ENCODE measurements at regions not wholly inside any gene's neighbourhood (a gene's known extent, or its start where the extent isn't known, plus 50 kb on each side); places are given as distances from the start of the nearest gene placed in this dataset.
A peak's percentile ranks its signal among the peaks of the same experiment; 100 is the strongest.
"Not testable (repeated sequence)": the region's sequence is repeated elsewhere in the genome, so short reads cannot be mapped to it uniquely, and the experiment has no call there.

DNA sequence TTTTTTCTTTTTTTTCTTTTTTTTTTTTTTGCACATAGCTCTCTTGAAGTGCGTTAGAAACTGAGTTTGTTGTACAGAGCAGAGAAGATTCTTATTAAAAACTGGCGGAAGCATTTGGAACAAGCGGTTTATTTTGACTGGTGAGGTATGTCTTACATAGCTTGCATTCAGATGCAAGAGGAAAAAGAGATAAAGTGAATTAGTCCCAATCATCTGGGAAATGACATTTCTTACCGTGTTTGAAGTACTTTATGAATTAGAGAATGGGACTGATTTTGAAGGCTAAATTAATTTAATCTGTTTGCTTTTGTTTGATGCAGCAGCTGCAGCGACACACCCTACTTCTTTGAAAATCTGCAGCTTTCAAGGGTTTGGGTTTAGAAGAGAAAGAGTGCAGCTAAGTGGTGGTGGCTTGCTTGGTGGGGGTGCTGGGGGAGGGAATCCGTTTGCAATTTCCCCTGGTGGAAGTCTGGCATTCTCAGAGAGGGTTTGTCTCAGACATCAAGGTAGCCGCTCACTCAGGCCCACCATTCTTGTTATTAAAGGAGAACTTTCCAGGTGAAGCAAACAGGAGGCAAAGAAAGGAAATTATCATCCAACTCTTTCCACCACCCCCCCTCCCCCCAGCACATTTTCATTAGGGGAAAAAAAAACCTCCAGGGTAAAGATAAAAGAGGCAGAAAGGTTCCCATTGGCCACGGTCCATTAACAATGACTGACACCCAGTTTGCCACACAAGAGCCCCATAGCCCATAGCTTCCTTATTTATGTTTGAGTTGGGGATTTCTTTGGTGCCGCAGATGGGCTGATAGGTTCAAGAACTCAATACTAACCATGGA lies 231.7 kb downstream of the SKIDA1 start:
- no peak for DNase-seq (ENCODE audit: low read depth in 2 of 2)

DNA sequence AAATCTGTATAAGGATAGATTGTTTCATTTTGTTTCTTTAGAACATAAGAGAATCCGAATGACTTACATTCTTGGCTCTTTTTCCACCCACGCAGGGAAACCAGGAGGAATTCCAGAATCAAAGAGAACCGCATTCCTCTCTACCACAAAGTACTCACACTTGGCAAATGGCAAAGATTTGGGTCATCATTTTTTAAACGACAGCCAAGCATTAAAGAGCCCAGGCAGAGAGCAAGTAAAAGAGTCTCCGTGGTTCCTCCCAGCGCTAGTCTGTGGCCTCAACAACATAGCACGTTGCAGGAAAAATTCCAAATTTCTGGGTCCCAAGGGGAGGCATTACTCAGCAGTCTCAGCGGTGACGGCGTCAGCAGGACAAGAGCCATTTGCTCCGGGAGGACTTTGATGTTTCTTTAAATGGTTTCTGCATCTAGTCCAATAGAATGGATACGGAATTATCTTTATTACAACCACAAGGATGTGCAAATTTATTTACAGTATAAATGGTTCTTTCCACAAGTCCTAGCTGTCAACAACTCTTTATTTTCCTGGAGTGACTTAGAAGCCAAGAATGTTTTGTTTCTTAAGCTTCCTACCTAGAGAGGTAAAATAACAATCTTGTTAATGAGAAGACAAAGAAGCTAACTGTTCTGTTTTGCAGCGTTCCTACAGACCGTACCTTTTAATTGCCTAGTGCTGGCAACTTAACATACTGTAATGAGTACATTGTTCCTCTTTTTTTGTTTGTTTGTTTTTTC lies 232.5 kb downstream of the SKIDA1 start:
- no peak for DNase-seq (ENCODE audit: low read depth in 2 of 2)

DNA sequence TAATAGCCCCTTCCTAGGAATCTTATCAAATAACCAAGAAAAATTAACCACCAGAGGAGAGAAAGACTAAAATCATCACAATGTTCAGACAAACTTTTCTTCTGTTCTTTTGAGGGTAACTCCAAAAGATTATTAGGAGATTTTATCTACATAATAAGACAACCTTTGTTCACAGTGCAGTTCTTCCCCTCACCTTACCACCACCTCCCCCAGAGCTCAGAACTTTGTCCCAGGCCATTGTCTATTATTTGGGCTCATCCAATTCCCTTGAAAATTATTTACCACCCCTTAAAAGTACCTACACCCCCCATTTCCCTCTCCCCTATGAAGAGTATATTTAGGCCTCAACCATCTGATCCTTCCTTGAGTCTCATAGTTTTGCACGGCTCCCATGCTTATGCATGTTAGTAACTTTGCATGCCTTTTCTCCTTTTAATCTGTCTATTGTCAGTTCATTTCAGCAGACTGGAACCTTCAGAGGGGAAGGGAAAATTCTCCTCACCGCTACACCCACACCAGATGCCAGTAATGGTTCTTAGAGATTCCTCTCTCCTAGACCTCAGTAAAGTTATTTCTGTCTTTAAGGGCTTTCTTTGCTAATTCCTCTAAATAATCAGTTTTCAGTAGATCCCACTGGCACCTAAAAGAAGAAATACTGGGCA lies 234.9 kb downstream of the SKIDA1 start:
- no peak for DNase-seq (ENCODE audit: low read depth in 2 of 2)

DNA sequence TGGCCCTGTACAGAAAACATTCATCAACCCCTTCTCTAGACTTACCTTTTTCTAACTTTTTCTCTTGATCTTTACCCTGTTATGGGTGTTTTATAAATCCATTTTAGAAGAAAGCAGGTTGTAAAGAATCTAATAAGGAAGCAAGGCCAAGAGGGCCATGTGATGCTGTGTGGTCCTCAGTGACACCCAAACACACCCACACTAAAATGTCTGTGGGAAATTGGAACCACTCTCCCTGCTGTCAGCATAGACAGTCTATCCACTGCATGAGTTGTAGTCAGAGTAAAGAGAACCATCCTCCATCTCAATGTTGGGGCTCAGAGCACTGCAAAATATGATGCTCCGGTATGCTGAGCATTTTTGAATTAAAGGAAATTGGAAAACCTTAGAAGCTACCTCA lies 235.5 kb downstream of the SKIDA1 start:
- no peak for DNase-seq (ENCODE audit: low read depth in 2 of 2)

DNA sequence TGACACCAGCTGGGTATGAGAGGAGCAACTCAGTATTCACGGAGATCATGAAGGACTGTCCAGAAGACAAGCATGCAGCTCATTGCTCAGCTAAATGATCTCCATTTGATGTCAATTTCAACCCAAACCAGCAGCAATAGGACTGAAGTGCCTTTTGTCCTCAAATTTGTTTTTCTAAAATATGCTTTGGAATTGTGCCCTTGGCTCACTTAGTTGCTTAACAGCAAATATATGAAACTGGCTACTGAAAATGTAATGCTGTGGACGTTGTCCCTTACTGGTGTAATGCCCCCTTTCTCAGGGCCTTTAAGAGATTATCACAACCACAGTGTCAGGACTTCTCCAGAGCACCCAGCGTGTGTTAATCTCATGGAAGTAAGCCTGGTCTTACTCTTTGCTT lies 236.2 kb downstream of the SKIDA1 start:
- no peak for DNase-seq (ENCODE audit: low read depth in 2 of 2)

- DNase-seq (ENCODE audit: low read depth in 2 of 2): no peak
These were observed 239.6 kb downstream of the SKIDA1 start for GRCh38 chr10:21285742-21286331.

DNA sequence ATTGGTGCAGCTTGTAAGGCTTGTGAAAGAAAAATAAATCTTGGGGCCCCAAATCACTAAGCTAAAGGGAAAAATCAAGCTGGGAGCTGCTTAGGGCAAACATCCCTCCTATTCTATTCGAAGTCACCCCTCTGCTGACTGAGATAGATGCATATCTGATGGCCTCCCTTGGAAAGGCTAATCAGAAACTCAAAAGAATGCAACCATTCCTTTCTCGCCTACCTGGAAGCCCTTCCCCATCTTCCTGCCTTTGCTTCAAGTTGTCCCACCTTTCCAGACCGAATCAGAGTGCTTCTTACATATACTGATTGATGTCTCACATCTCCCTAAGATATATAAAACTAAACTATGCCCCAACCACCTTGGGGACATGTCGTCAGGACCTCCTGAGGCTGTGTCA lies 240.3 kb downstream of the SKIDA1 start:
- no peak for DNase-seq (ENCODE audit: low read depth in 2 of 2)

- DNase-seq (ENCODE audit: low read depth in 2 of 2): no peak
These were observed 241.2 kb downstream of the SKIDA1 start for GRCh38 chr10:21284301-21284700.

DNA sequence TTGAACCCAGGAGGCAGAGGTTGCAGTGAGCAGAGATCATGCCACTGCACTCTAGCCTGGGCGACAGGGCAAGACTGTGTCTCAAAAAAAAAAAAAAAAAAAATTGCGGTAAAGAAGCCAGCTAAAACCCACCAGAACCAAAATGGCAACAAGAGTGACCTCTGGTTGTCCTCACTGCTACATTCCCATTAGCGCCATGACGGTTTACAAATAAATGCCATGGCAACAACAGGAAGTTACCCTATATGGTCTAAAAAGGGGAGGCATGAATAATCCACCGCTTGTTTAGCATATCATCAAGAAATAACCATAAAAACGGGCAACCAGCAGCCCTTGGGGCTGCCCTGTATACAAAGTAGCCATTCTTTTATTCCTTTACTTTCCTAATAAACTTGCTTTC lies 242.4 kb downstream of the SKIDA1 start:
- DNase-seq (ENCODE audit: low read depth in 2 of 2): not testable (repeated sequence)

DNA sequence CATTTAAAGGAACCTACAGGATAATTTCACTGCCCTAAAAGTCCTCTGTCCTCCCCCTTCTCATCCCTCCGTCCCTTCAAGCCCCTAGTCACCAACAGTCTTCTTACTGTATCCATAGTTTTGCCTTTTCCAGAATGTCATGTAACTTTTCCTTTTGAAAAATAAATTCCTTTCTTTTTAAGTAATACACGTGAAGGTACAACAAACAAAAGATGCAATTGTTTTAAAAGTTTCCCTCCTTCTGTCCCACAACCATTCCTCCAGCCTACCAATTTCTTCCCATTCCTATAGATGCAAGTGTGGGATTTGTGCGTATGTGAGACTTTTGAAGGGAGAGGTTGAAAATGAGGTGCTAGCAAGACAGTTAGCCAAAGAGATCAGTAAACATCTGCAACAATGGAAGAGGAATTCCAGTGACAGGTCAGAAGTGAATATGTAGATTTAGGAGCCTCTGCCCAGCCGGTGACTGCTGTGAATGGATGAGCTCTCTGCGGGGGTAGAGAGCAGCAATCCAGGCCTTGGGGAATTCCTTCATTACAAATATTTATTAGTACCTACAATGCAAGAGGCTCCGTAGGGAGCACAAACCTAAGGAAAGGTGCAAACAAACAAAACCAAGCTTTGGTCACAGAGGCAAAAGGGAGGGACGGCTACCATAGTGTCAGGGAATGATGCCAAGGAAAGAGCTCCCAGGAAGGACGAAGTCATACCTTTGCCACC lies 243.6 kb downstream of the SKIDA1 start:
- DNase-seq (ENCODE audit: low read depth in 2 of 2): no peak

DNA sequence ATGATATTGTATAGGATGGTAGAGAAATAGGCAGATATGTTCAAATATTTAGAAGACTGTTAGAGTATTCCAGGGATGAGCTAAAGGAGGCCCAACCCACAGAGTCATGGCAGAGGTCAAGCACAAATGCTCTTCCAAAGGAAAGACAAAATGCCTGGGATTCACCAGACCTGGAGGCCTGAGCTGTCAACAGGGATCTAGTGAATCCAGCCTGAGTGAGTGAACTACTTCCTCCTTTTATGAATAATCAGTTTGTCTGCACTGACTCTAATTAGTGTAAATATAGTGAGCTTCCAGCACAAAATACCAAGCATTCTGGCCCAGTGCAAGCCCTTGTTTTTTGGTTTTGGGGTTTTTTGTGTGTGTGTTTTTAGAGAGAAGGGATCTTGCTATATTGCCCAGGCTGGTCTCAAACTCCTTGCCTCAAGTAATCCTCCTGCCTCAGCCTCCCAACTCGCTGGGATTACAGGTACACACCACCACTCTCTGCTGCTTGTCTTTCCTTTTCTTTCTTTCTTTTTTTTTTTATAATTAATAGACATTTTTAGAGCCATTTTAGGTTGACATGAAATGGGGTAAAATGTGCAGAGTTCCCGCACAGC lies 244.4 kb downstream of the SKIDA1 start:
- no peak for DNase-seq (ENCODE audit: low read depth in 2 of 2)

DNA sequence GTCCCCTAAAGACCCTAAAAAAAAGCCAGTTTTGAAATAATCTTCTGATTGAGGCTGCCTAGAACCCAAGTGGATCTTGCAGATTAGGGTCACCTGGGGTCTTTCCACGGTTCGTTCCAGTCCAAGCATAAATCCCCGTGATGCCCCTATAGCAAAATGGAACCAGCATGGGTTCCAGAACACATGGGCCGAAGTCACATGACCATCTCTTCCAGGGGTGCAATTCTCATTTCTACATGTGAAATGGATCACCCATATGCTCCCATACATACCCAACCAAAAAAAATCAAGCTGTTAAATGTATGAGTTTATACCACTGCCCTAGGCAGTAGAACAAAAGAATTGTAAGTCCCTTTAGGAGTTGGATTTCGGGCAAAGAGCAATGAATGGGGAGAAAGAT lies 245.4 kb downstream of the SKIDA1 start:
- no peak for DNase-seq (ENCODE audit: low read depth in 2 of 2)

DNA sequence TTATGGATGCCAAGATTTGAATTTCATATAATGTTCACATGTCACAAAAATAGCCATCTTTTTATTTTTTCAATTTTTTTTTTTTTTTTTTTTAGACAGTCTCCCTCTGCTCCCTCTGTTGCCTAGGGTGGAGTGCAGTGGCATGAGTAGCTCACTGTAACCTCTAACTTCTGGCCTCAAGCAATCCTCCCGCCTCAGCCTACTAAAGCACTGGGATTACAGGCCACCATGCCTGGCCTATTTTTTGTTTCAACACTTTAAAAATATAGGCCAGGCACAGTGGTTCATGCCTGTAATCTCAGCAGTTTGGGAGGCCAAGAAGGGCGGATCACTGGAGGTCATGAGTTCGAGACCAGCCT lies 246.3 kb downstream of the SKIDA1 start:
- no peak for DNase-seq (ENCODE audit: low read depth in 2 of 2)

DNA sequence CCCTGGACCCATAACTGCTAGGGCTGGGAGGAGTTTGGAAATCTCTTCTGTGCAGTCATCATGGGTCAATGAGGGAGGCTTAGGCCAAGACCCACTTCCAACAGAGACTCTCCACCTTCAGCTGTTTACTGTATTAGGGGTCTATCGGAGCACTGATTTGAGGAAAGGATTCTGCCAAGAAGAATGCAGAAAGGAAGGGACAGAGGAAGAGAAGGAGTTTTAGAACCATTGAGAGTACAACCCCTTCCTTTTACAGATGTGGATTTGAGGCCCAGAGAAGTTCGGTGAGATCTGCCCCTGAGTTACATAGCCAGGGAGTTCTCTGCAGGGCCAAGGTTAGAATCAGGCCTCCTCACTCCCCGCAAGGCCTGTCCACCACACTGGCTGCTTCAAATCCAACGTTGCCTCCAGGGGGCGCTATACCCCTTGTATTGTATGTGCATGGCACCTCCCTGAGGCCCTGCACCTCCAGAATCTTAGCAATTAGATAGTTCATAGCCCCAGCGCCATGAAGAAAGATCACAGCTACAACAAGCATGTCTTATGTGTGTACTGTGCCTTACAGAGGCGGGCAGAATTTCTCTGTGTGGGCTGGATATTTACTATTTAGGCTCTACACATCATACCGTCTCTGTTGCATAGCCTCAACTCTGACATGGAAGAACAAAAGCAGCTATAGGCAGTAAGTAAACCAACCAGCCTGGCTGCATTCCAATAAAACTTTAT lies 246.8 kb downstream of the SKIDA1 start:
- DNase-seq (ENCODE audit: low read depth in 2 of 2): peak; percentile 68

DNA sequence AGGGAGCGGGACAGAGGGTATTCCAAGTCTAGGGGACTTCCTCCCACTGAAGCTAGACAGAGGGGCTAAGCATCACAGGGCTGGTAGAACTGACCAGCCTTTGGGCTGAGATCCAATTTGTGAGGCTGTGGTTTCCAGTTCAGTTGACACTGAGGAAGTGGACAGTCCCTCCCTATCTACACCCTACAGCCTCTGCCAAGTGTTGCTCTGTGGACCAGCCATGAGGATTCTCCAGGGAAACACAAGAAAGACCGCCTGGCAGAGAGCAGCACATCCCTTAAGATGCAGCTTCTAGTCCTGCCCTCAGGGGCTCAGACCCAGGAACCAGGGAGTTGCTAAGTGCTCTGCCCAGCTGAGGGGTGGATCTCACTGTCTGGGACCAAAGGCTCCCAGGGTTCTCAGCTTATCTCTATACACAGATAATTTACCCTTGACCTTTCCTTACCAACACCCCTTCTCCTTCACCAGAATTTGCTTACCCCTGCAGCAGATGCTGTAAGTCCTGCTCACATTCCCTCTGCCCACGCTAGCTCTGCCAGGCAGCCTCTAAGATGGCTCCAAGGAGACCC lies 252.0 kb downstream of the SKIDA1 start:
- no peak for DNase-seq (ENCODE audit: low read depth in 2 of 2)

GRCh38 chr10:21272643-21273399 lies 252.7 kb downstream of the SKIDA1 start:
- no peak for DNase-seq (ENCODE audit: low read depth in 2 of 2)

DNA sequence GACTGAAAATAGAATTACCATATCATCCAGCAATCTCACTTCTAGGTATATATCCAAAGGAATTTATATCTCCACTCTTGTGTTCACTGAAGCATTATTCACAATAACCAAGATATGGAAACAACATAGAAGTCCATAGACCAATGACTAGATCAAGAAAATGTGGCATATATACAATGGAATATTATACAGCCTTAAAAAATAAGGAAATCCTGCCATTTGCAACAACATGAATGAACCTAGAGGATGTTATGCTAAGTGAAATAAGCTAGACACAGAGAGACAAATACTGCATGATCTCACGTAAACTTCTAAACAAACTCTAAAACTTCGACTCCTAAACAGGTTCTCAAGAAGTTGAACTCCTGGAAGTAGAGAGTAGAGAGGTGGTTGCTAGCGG lies 254.5 kb downstream of the SKIDA1 start:
- DNase-seq (ENCODE audit: low read depth in 2 of 2): no peak

- DNase-seq (ENCODE audit: low read depth in 2 of 2): no peak
These were observed 256.2 kb downstream of the SKIDA1 start for GRCh38 chr10:21269289-21269688.

DNA sequence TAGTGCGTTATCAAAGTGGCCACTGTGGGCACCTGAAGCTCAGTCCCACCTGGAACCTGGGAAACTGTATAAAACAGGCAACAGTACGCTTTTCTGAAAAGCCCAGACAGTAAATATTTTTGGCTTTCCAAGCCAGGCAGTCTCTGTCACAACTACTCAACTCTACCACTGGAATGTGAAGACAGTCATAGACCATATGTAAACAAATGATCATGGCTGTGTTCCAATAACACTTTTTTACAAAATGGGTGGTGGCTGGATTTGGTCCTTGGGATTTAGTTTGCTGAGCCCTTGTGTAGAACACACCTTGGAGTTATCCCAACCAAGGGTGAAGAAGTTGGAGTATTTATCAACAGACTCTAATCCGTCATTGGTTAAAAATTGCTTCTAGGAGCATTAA lies 259.9 kb downstream of the SKIDA1 start:
- no peak for DNase-seq (ENCODE audit: low read depth in 2 of 2)

- no peak for DNase-seq (ENCODE audit: low read depth in 2 of 2)
These were observed 261.2 kb downstream of the SKIDA1 start for GRCh38 chr10:21264271-21264670.
